GM18498 (cell line): ENCODE measurements at regions not wholly inside any gene's neighbourhood (a gene's known extent, or its start where the extent isn't known, plus 50 kb on each side); places are given as distances from the start of the nearest gene placed in this dataset.
"Not testable (repeated sequence)": the region's sequence is repeated elsewhere in the genome, so short reads cannot be mapped to it uniquely, and the experiment has no call there.

ENCODE experiments used
- ATAC-seq: cut with Tn5 transposase; IDR thresholded peaks from one replicate; pipeline ENCODE4 v1.9.1; 2021; ENCODE audit warnings: mild to moderate bottlenecking, moderate library complexity; ENCODE audit not compliant: unreplicated experiment

DNA sequence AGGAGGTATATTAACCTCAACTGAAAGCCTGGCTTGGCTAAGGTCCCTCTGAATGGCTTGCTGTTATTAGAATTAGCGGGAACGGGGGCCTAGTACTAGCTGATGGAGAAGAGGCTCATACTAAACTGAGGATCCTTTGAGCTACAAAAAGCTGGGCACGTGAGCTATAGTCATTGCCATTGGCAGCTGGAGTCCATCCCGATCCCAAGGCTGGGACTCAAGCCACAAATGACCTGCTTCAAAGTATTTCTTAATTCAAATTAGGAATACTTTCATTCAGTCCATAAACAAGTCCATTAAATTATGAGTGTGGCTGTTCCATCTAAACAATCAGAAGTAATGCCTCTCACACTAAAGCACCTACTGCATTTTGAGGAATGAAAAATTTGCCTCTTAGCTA is 114.5 kb downstream of the DACT1 start:
- no peak for ATAC-seq

DNA sequence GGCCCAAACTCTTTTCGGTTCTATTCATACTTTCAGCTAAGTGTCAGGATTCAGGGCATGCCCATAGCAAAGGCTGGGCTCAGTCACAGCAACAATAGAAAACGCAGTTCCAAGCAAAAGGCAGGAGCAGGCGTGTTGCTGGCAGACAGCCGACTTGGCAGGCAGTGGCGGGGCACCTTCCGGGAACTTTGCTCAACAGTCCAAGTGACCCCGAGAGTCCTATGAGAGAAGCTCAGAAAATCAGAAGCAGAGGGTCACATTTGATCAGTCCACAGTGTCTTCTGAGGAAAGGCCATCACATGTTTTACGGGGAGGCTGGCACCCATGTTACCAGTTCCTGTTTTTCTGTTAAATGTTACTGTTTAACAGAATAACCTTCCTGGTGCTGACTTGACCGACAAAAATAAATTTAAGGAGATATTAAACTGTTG is 115.0 kb downstream of the DACT1 start:
- no peak for ATAC-seq

DNA sequence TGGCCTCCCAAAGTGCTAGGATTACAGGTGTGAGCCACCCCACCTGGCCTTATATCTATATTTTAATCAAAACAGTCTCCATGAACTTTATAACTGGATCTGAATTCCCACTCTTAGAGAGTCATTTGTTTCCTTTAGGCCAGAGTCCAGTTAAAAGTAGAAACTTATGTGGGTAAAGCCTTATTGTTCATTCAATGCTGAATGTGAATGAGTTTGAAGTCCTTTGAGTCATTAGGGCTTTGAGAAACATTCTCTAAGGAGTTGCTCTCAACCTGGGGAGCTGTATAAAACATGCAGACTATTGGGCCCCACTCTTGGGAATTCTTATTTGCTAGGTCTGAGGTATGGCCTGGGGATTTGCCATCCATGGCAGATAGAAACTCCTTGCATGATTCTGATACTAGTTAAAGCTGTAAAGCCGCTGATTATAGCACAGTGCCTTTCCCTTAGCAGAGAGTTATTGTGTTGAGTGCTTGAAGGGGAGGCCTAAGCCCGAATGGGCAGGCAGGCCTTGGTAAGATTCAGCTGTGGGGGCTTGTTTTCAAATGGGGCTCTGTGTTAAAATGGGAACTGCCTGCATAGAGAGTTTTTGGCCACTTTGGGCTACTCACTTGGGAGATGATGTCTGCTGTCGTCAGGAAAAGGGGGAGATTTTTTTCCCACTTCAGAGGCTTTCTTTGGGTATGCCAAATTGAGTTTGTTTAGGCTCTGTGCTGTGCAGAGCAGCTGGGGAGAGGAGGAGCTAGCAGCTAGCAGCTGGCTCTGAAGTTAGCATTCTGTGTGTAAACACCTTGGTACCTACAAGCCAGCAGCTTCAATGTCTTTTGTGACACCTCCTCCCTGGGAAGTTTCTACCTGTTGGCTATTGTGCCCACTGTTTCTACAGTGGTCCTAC is 117.5 kb downstream of the DACT1 start:
- ATAC-seq: no peak

DNA sequence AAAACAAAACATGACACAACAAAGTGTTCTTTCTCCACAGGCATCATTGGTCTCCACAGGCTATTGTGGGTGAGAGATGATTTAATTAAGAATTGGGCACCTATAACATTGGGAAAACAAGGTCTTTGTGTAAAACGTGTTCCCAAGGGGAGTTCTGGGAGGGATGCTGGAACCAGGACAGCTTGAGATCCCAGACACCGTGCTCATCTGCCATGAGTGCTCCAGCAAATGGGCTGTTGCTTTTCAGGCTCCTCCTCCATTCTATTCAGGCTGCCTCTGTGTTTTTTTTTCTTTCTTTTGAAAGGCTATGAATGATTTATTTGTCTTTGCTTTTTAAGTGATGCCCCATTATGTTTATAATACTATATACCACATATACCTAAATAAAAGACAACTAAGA is 122.4 kb downstream of the DACT1 start:
- no peak for ATAC-seq

DNA sequence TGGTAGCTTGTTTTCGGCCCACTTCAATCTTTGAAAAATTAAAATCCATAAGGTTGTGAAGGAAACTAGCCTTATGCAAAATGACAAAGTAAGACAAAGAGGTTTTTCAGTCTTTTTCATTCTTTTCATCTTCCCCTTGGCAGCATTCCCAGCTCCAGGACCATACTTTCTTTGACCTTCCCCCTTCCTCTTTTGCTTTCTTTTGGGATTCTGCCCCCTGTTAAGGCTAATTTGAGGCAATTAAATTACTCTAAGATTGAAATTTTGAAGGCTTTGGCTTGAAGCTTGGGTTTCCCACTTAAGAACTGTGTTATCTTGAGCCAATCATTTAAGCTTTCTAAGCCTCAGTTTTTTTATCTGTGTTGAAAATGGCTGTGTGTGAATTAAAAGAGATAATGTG is 124.9 kb downstream of the DACT1 start:
- no peak for ATAC-seq

DNA sequence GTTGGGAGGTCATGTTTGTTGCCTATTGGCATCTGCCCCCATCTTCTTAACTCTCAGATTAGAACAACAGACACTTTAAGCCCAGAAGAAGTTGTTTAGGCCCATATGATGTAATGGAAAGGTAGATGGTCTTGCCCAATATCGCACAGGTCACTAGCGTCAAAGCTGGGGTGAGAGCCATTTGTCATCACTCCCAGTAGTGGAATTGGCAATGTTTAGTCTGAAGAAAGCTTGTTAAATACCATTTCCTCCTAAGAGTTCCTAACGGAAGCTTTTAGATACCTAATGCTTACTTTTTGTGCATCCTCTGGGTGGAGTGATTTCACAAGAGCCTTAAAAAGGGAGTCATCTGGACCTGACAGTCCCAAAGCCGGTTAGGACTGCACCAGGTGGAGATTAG is 125.4 kb downstream of the DACT1 start:
- ATAC-seq: no peak

DNA sequence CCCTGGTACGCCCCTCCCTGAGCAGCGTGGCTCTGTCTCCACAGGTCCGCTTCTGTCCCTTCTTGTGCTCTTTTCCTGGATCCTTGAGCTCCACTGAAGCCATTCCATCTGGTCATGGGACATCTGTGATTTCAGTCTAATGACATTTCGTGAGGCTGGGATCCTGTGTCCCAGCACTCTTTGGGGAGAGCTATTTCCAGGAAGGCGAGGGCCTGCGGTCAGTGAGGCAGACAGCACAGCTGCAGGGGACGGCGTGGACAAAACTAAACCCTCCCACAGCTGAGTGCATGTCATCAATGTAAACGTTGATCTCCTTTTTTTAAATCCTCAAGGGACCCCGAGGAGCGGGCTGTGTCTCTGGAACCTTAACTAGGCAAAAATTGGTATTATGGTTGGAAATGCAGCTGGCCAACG is 127.7 kb downstream of the DACT1 start:
- ATAC-seq: no peak

DNA sequence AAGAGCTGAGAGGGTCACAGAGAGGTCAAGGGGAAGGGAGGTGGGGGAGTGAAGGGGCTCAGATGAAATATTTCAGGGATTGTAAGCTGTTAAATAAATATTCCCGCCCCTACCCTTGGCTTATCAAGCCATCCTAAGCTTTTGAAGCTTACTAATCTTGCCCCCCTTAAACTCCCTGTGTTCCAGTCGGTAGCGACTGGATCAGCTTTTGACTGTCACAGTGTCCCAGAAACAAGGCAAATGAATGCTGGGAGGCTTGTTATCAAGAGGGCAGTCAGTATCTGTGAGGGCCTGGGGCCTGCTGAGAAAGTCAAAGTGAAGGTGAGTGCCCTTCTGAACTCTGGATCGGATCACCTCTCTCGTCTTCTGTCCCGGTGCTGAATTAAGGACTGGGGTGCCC is 128.1 kb downstream of the DACT1 start:
- ATAC-seq: no peak

DNA sequence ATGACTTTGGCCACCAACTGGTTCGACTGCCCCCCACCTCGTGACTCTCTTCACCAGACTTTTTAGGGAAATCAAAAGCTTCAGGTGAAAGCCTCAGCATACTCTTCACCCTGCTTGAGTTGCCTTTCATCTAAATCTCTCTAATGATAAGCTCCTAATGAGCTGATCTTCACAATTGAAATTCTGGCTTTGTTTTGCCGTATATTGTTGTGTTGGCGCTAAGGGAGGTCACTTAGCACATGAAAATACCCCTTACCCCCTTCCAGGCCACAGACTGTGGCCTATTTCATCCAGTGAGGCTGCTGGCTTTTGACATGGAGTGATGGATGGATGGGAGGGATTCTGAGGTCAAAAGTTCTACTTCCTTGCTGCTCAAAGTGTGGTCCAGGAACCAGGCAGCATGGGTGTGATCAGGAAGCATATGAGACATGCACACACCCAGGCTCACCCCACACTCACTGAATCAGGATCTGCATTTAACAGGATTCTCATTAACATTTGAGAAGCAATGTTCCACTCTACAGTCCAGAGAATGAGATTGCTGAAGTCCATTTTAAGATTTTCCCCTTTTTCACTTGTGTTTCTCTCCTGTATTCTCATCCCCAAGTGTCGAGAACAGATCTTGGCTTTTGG is 131.4 kb downstream of the DACT1 start:
- no peak for ATAC-seq

DNA sequence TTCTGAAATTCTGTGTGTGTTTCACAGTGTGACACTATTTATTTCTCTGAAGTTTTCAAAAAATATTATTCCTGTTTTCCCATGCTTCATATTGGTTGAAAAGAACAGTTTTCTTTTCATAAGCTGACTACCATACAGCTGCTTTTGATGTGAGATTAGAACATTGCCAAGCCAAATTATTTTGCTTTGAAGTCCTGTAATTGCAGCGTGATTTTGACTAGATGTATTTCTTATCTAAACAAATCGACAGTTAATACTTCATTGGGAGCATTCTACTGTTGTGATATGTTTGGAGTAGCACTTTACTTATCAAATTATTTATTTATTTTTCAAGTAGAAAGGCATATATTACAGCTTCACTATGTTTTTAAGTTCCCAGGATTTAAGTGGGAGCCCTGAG is 132.0 kb downstream of the DACT1 start:
- ATAC-seq: no peak

DNA sequence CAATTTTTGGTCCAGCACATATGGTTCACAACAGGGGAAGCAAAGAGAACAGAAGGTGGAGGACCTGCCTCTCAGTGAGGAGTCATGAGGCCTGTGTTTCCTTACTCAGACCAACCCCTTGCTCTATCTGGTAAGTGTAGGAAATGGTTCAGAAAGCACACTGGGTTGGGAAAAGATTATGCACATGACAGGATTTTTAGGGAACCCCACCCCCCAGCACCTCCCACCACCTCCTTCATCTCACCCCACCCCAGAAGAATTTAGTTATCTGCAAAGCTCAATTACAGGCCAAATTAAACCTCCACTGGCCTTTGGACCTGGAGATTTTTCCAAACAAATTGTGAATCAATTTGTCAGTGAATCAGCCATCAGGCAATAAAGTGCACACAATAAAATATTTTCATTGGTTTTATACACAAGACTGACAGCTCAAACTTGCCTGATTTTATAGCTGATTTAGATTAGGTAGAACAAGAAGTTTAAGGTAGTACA is 132.8 kb downstream of the DACT1 start:
- ATAC-seq: no peak

DNA sequence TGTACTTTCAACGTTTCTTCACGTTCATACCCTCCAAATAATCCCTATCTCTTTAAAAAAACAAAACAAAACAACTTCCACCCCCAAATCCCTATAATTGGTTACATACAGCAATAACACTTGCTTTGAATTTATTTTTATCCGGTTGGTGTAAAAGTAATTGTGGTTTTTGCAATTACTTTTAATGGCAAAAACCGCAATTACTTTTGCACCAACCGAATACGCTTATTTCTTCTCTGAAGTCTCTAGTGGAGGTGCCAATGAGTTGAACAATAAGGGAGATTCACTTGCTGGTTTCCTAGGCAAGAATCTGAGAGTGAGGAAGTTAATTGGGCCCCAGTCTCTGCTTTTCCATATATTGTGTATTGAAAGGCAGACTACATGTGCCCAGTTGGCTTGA is 133.3 kb downstream of the DACT1 start:
- ATAC-seq: no peak

DNA sequence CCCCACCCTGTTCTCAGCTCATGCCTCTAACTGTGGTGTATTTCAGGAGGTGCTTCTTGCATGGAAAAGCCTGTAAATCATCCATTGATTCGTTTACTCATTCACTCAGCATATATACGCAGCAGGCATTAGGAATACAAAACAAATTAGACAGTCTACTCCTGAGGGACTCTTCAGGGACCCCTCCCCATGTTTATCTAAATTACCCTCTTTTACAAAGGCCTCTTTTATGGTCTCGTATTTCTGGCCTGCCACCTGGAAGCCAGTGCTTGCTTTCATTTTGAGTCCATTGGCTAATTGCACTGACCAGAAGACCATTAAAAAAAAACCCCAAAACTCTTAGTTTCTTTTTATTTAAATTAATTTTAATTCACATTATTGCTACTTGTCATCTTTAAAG is 134.4 kb downstream of the DACT1 start:
- no peak for ATAC-seq

DNA sequence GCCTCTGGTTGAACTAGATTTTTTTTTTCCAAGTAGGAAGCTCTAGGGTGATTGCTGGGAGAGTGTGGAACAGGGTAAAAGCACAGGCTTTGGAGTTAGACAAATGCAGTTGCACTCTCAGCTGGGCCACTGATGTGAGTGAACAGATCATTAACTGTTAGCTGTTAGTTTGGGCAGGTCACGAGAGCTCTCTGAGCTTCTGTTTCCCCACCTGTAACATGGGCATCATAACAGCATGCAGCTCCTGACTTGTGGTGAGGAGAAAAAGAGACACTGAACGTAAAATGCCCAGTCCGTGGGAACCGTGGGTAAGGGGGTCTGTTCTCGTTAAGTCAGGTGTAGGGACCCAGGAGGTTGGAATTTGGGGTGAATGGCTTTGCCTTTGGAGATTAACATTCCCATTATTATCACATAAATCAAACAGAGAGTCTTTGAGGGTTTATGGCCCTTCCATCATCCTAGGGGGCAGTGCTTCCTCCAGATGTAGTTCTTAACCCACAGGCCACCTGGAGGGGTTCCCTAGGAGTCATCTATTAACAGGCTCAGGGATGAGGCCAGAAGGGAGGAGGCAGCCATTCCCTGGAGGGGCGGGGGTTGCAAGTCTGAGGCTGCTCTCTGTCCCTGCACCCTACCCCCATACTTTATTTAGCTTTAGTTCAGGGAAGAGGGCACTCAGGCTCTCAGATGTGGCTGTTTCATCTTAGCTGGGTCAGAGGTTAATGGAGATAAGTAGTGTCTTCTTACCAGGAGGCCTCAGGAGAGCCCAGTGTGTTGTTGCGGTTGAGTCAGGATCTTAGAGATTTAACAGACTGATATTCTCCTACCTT is 135.2 kb downstream of the DACT1 start:
- ATAC-seq: no peak

DNA sequence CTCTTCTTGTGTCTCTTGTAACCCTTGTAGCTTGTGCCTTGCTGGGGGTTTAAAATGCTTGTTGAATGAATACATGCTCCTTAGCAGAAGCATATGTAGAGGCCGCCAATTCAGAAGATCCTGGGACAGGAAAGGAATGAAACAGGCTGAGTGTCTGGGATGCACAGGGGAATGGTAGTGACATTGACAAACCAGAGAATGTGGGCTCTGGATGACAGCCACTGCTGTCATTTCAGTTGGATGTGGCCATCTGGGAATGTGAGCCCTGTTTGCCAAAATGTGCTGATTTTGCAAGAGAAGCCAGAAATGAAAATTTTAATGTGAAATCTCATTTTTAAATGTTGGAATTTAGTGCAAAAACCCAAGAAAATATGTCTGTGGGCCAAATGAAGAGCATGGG is 136.8 kb downstream of the DACT1 start:
- ATAC-seq: no peak

DNA sequence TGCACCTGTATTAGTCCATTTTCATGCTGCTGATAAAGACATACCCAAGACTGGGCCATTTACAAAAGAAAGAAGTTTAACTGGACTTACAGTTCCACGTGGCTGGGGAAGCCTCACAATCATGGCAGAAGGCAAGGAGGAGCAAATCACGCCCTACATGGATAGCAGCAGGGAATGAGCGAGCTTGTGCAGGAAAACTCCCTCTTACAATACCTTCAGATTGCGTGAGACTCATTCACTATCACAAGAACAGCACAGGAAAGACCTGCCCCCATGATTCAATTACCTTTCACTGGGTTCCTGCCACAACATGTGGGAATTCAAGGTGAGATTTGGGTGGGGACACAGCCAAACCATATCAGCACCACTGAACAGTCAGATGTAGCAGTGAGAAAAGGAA is 137.4 kb downstream of the DACT1 start:
- ATAC-seq: not testable (repeated sequence)

DNA sequence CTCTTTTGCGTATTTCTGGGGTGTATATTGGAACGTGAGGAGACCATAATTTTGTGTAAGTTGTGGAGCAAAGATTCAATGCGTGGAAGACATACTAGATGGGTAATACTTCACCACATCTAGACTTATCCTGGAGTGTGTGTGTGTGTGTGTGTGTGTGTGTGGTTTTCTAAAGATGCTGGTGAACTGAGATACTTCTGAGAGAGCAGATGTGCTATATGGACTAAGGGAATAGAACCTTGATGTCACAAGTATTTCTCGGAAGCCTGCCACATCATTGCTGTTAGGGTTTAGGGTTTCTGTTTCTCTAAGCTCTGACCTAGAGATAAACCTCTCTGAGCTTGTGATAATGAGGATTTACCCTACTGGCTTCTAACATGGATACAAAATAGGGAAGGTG is 138.8 kb downstream of the DACT1 start:
- ATAC-seq: no peak

DNA sequence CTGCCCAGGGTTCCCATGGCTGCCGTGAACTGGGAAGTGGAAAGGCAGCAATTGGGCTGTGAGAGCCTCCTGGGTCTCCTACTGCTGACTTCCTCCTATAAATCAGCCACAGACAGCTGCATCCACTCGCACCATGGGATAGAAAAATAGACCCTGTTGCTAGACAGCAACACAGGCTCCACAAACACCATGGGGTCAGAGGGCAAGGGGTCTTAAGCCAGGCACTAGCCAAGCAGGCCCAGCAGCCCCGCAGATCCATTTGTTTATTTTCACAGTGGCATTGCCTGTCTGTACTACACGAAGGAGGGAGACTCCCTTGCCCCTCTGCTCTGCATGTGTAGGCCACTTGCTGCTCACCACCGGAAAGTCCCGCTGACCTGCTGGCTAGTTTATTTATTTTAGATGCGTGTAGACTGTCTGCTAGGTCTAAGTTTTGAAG is 139.8 kb downstream of the DACT1 start:
- no peak for ATAC-seq

DNA sequence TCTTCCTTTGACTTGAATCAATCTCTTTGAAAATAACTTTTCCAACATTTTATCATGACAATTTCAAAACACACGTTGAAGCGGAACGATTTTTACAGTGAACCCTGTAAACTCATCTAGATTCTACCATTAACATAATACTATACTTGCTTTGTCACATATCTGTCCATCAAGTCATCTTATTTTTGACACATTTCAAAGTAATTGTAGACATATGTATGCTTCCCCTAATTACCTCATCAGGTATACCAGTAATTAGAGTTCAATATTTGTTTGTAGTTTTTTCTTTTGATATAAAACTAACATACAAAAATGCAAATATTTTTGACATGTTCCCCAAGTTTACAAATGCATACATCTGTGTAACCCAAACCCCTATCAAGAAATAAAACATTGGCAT is 140.4 kb downstream of the DACT1 start:
- ATAC-seq: no peak

DNA sequence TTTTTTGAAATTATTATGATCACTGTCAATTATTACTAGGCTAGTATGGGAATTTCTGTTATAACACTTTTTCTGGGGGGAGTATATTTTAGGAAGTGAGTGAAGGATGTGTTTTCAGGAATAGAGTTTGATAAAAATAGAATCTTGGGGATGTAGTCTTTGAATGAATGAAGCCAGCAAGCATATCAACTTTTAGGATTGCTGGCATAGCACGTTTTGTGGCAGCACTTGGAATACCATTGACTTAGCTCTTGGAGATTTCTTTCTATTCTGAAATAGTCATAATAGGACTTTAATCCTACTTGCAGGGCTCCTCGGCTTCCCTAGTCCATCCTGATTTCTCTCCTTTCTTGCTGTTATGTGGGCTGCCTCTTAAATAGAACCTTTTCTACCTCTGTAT is 141.6 kb downstream of the DACT1 start:
- ATAC-seq: no peak

DNA sequence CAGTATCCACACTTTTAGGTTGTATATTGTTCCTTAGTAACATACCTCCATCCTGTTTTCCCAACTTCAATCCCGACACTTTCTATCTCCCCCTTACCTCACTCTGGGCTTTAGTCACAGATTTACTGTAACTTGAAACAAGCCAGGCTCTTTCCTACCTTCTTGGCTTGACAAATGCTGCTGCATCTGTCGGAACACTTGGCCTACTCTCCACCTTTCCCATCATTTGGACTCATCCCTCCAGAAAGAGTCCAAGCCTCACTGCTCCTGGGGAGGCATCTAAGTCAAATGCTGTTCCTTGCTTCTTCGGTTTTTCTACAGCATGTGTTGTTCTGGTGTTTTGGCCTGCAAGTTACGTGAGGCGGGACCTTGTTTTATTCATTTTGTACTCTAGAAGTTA is 142.4 kb downstream of the DACT1 start:
- no peak for ATAC-seq
